SK-N-SH (cell line): ENCODE measurements at regions not wholly inside any gene's neighbourhood (a gene's known extent, or its start where the extent isn't known, plus 50 kb on each side); places are given as distances from the start of the nearest gene placed in this dataset.
"Not testable (repeated sequence)": the region's sequence is repeated elsewhere in the genome, so short reads cannot be mapped to it uniquely, and the experiment has no call there.

Experiments
- CTCF ChIA-PET: fragments of 300-600, 350-600 bp; formaldehyde crosslinking; extraction: SDS; loops from one replicate; lab custom pipeline; 2021; lab: Yijun Ruan, JAX
- POLR2A ChIA-PET: fragments of 350-600 bp; sonication (Branson Sonifier 250); formaldehyde crosslinking; extraction: SDS; loops from one replicate; lab custom pipeline; 2020; ENCODE audit warnings: antibody characterized with exemption, inconsistent platforms; lab: Yijun Ruan, JAX
- DNase-seq: peaks from one replicate; pipeline ENCODE4 v3.0.0; 2012
- H2AFZ ChIP-seq: fragments of 200-600 bp; sonication (generic); 2 replicates; pipeline ENCODE4 v1.8.1; 2016; ENCODE audit warnings: antibody characterized with exemption, mild to moderate bottlenecking, low read depth
- H3F3A ChIP-seq: fragments of 200-600 bp; sonication (generic); replicated peaks from 2 replicates; pipeline ENCODE3; 2016; ENCODE audit warnings: antibody characterized with exemption, mild to moderate bottlenecking; ENCODE audit not compliant: insufficient read depth
- H3K27ac ChIP-seq, 2 experiments: fragments of 200-500 bp in 1 of 2; fragments of 200-600 bp in 1 of 2; sonication (Bioruptor generic) in 1 of 2; sonication (generic), shearing (Covaris generic) in 1 of 2; 2 replicates each; pipeline versions ENCODE4 v1.5.1 to v1.6.1; 2014 to 2016; ENCODE audit warnings: low read depth in 2 of 2, inconsistent platforms in 1 of 2, low read length in 1 of 2, mild to moderate bottlenecking in 1 of 2, mixed read lengths in 1 of 2
- H3K27me3 ChIP-seq: fragments of 200-600 bp; sonication (generic), shearing (Covaris generic); 2 replicates; pipeline ENCODE4 v1.6.1; 2016; ENCODE audit warnings: mixed run types; ENCODE audit not compliant: insufficient read depth
- H3K36me3 ChIP-seq, 2 experiments: fragments of 200-500 bp in 1 of 2; fragments of 200-600 bp in 1 of 2; sonication (Bioruptor generic) in 1 of 2; sonication (generic) in 1 of 2; replicated peaks in 1 of 2; 2 replicates each; pipeline versions ENCODE3 to v1.5.1; 2014 to 2016; ENCODE audit warnings: low read length in 1 of 2, mild to moderate bottlenecking in 1 of 2; ENCODE audit not compliant: insufficient read depth in 2 of 2, control insufficient read depth in 1 of 2
- H3K4me1 ChIP-seq, 2 experiments: fragments of 200-500 bp in 1 of 2; fragments of 200-600 bp in 1 of 2; sonication (Bioruptor generic) in 1 of 2; sonication (generic), shearing (Covaris generic) in 1 of 2; 2 replicates each; pipeline versions ENCODE4 v1.5.1 to v1.6.1; 2014 to 2016; ENCODE audit warnings: low read depth in 1 of 2, low read length in 1 of 2, mixed run types in 1 of 2; ENCODE audit not compliant: insufficient read depth in 2 of 2, control insufficient read depth in 1 of 2
- H3K4me2 ChIP-seq: fragments of 200-600 bp; sonication (generic), shearing (Covaris generic); 2 replicates; pipeline ENCODE4 v1.6.1; 2017; ENCODE audit warnings: mixed run types
- H3K4me3 ChIP-seq, 2 experiments: fragments of 200-500 bp in 1 of 2; fragments of 200-600 bp in 1 of 2; sonication (Bioruptor generic) in 1 of 2; sonication (generic), shearing (Covaris generic) in 1 of 2; 2 replicates each; pipeline versions ENCODE4 v1.5.1 to v1.8.1; 2014 to 2016; ENCODE audit warnings: low read depth in 2 of 2, inconsistent platforms in 1 of 2, low read length in 1 of 2, mild to moderate bottlenecking in 1 of 2, mixed read lengths in 1 of 2, moderate library complexity in 1 of 2
- H3K79me2 ChIP-seq: fragments of 200-600 bp; sonication (generic); 2 replicates; pipeline ENCODE4 v1.8.1; 2017; ENCODE audit warnings: mild to moderate bottlenecking; ENCODE audit not compliant: insufficient read depth
- H3K9ac ChIP-seq: fragments of 200-600 bp; sonication (generic); 2 replicates; pipeline ENCODE4 v1.6.1; 2017; ENCODE audit warnings: mixed run types
- H3K9me2 ChIP-seq: fragments of 200-600 bp; sonication (generic); 2 replicates; pipeline ENCODE4 v1.6.1; 2017; ENCODE audit warnings: mixed run types
- H3K9me3 ChIP-seq: fragments of 200-600 bp; sonication (generic); 2 replicates; pipeline ENCODE4 v1.6.1; 2017; ENCODE audit warnings: mixed run types, mild to moderate bottlenecking, moderate library complexity
- H4K20me1 ChIP-seq: fragments of 200-600 bp; sonication (generic); 2 replicates; pipeline ENCODE4 v1.6.1; 2017; ENCODE audit warnings: mild to moderate bottlenecking, mixed run types; ENCODE audit not compliant: insufficient read depth
- EP300 ChIP-seq, 2 experiments: IDR thresholded peaks; 2 replicates each; pipeline versions ENCODE4 v1.4.0 to v1.6.1; 2012; ENCODE audit warnings: borderline replicate concordance in 1 of 2, low read depth in 1 of 2, low read length in 1 of 2
- EZH2phosphoT487 ChIP-seq: fragments of 200-600 bp; sonication (generic); IDR thresholded peaks from 2 replicates; pipeline ENCODE4 v1.6.1; 2017; ENCODE audit warnings: low read depth, mixed run types, mild to moderate bottlenecking, antibody characterized with exemption, moderate library complexity, borderline replicate concordance
- FOSL2 ChIP-seq: IDR thresholded peaks from 2 replicates; pipeline ENCODE4 v1.4.0; 2012; ENCODE audit warnings: low read depth, mild to moderate bottlenecking, moderate library complexity, borderline replicate concordance
- FOXJ3 ChIP-seq: sonication (generic); formaldehyde crosslinking; IDR thresholded peaks from 2 replicates; pipeline ENCODE4 v1.5.1; 2020; ENCODE audit warnings: mild to moderate bottlenecking, missing genetic modification reagents
- FOXM1 ChIP-seq: IDR thresholded peaks from 2 replicates; pipeline ENCODE4 v1.4.0; 2012; ENCODE audit warnings: low read depth, mild to moderate bottlenecking
- GATA2 ChIP-seq: sonication (generic); formaldehyde crosslinking; IDR thresholded peaks from 2 replicates; pipeline ENCODE4 v1.5.0; 2020; ENCODE audit warnings: mild to moderate bottlenecking, missing genetic modification reagents
- MEF2A ChIP-seq: IDR thresholded peaks from 2 replicates; pipeline ENCODE4 v1.4.0; 2012; ENCODE audit warnings: low read depth, borderline replicate concordance
- MXI1 ChIP-seq: IDR thresholded peaks from 2 replicates; pipeline ENCODE4 v1.6.1; 2012; ENCODE audit warnings: mild to moderate bottlenecking, low read depth, low read length, improper control_type of control experiment
- NFIC ChIP-seq: IDR thresholded peaks from 2 replicates; pipeline ENCODE4 v1.4.0; 2012; ENCODE audit warnings: borderline replicate concordance
- RAD21 ChIP-seq: IDR thresholded peaks from 2 replicates; pipeline ENCODE4 v1.6.1; 2012; ENCODE audit warnings: mild to moderate bottlenecking, low read length
- RCOR1 ChIP-seq: fragments of 150-350 bp; IDR thresholded peaks from 2 replicates; pipeline ENCODE4 v1.6.1; 2017; ENCODE audit warnings: antibody characterized with exemption, low read length
- REST ChIP-seq: IDR thresholded peaks from 2 replicates; pipeline ENCODE4 v1.6.1; 2012; ENCODE audit warnings: mild to moderate bottlenecking, low read depth, low read length, moderate library complexity
- SIN3A ChIP-seq: IDR thresholded peaks from 2 replicates; pipeline ENCODE4 v1.6.1; 2012; ENCODE audit warnings: low read depth, mild to moderate bottlenecking, low read length, moderate library complexity, borderline replicate concordance
- TAF1 ChIP-seq: IDR thresholded peaks from 2 replicates; pipeline ENCODE4 v1.6.1; 2012; ENCODE audit warnings: low read depth, mild to moderate bottlenecking, low read length, moderate library complexity, borderline replicate concordance
- TCF12 ChIP-seq: IDR thresholded peaks from 2 replicates; pipeline ENCODE4 v1.4.0; 2012
- TEAD4 ChIP-seq: IDR thresholded peaks from 2 replicates; pipeline ENCODE4 v1.4.0; 2012; ENCODE audit warnings: mild to moderate bottlenecking, borderline replicate concordance; ENCODE audit not compliant: insufficient read depth
- USF1 ChIP-seq: IDR thresholded peaks from 2 replicates; pipeline ENCODE4 v1.4.0; 2012; ENCODE audit warnings: low read depth, borderline replicate concordance
- USF2 ChIP-seq: fragments of 150-350 bp; IDR thresholded peaks from 2 replicates; pipeline ENCODE4 v1.6.1; 2017; ENCODE audit warnings: antibody characterized with exemption, low read length, low read depth, borderline replicate concordance
- YY1 ChIP-seq: IDR thresholded peaks from 2 replicates; pipeline ENCODE4 v1.4.0; 2012; ENCODE audit warnings: low read depth, mild to moderate bottlenecking
- ZBTB33 ChIP-seq: IDR thresholded peaks from 2 replicates; pipeline ENCODE4 v1.4.0; 2012; ENCODE audit warnings: low read depth, borderline replicate concordance
- WGBS: methylation state at CpG from one replicate; pipeline ENCODE4 v1.1.6; 2017; ENCODE audit warnings: low lambda C conversion rate; 5-methylcytosine and 5-hydroxymethylcytosine counted together

- no peaks in the 10 kb centered on the region for H3K27me3 ChIP-seq
- no peak overlapping the region for H3K27ac ChIP-seq
- DNase-seq: no peak
Measured at GRCh38 chr2:12469141-12469561, 247.6 kb upstream of the TRIB2 start.

GRCh38 chr2:12472265-12472664 is 244.5 kb upstream of the TRIB2 start:
- H3K36me3 ChIP-seq, H3K9ac ChIP-seq, DNase-seq, H3K4me3 ChIP-seq, H3K79me2 ChIP-seq, H2AFZ ChIP-seq, H3K4me2 ChIP-seq, H3K9me2 ChIP-seq, H3K27me3 ChIP-seq, H3K9me3 ChIP-seq, H3K27ac ChIP-seq, H3F3A ChIP-seq, POLR2A ChIA-PET, H4K20me1 ChIP-seq, H3K4me1 ChIP-seq: not testable (repeated sequence)
- CTCF ChIA-PET: interaction anchor here (1.7 kb wide), 1 partner anchor 18 kb away, joined by 4 read pairs; no protein-coding TSS in a partner anchor

More at GRCh38 chr2:12469141-12469561, 247.6 kb upstream of the TRIB2 start:
- Histone ChIP-seq H3K4me2 (no peak overlapping the region), H3K4me1 (peaks cover 0 to 7% of the 10 kb centered on the region in 2 experiments; a peak in 1 of 4 replicates), H3K4me3 (no peak overlapping the region), H3F3A (no peaks in the 10 kb centered on the region), H3K79me2 (no peaks in the 10 kb centered on the region), H3K36me3 (no peaks in the 10 kb centered on the region), H3K9ac (no peak overlapping the region), H3K9me3 (no peaks in the 10 kb centered on the region), H4K20me1 (no peaks in the 10 kb centered on the region), H2AFZ (no peak overlapping the region), H3K9me2 (no peaks in the 10 kb centered on the region)
- TF ChIP-seq USF2: no peak
- TF ChIP-seq RAD21: no peak
- TF ChIP-seq MEF2A: no peak
- no peak for TF ChIP-seq EP300 (IDR thresholded peaks at IDR 0.05; ENCODE audit: borderline replicate concordance in 1 of 2, low read depth in 1 of 2, low read length in 1 of 2)
- TF ChIP-seq FOXM1: no peak
- TF ChIP-seq NFIC: no peak
- TF ChIP-seq TAF1: no peak
- no peak for TF ChIP-seq EZH2phosphoT487
- TF ChIP-seq TEAD4: no peak
- TF ChIP-seq ZBTB33: no peak
- TF ChIP-seq YY1: no peak
- no peak for TF ChIP-seq MXI1
- TF ChIP-seq RCOR1: no peak
- no peak for TF ChIP-seq SIN3A
- TF ChIP-seq GATA2 (CRISPR knock-in tag): no peak
- no peak for TF ChIP-seq TCF12
- no peak for TF ChIP-seq REST
- no peak for TF ChIP-seq USF1
- TF ChIP-seq FOXJ3 (CRISPR knock-in tag): no peak
- no peak for TF ChIP-seq FOSL2
- ChIA-PET CTCF (no interaction called here), POLR2A (no interaction called here)
- WGBS: 78% methylated on average over 3 of the region's 3 CpGs
